Fibroblast of lung (primary cell): ENCODE measurements at regions not wholly inside any gene's neighbourhood (a gene's known extent, or its start where the extent isn't known, plus 50 kb on each side); places are given as distances from the start of the nearest gene placed in this dataset.
A peak's percentile ranks its signal among the peaks of the same experiment; 100 is the strongest.

ENCODE experiments used
- DNase-seq, 2 donors: peaks; one replicate each; pipeline versions ENCODE4 v3.0.0 to v3.0.0-alpha.2; 2010; ENCODE audit warnings: low read depth in 2 of 2
- H2AFZ ChIP-seq: 2 replicates; pipeline ENCODE4 v1.5.1; 2012; ENCODE audit warnings: low read length, control low read depth, inconsistent platforms
- H3K27ac ChIP-seq: 2 replicates; pipeline ENCODE4 v1.5.1; 2011; ENCODE audit warnings: low read length, control low read depth; ENCODE audit not compliant: insufficient read depth
- H3K27me3 ChIP-seq: 2 replicates; pipeline ENCODE4 v1.5.1; 2011; ENCODE audit warnings: mild to moderate bottlenecking, low read length; ENCODE audit not compliant: control insufficient read depth, insufficient read depth
- H3K36me3 ChIP-seq: 2 replicates; pipeline ENCODE4 v1.5.1; 2011; ENCODE audit warnings: low read length; ENCODE audit not compliant: control insufficient read depth, insufficient read depth
- H3K4me1 ChIP-seq: 2 replicates; pipeline ENCODE4 v1.5.1; 2011; ENCODE audit warnings: low read length; ENCODE audit not compliant: control insufficient read depth, insufficient read depth; ENCODE audit errors: extremely low read depth
- H3K4me2 ChIP-seq: 2 replicates; pipeline ENCODE4 v1.5.1; 2011; ENCODE audit warnings: low read length, control low read depth; ENCODE audit not compliant: insufficient read depth; ENCODE audit errors: extremely low read depth
- H3K4me3 ChIP-seq, 4 experiments: fragments of 200-600 bp in 1 of 4; sonication (generic) in 1 of 4; replicated peaks in 1 of 4; 2 replicates each; pipeline ENCODE4 v1.5.1; 2011 to 2016; ENCODE audit warnings: low read length in 4 of 4, low read depth in 3 of 4, mild to moderate bottlenecking in 3 of 4, control low read depth in 2 of 4, inconsistent platforms in 1 of 4, mixed read lengths in 1 of 4; ENCODE audit not compliant: insufficient read depth in 1 of 4; ENCODE audit errors: control extremely low read depth in 1 of 4
- H3K79me2 ChIP-seq: 2 replicates; pipeline ENCODE4 v1.5.1; 2012; ENCODE audit warnings: mild to moderate bottlenecking, low read length, inconsistent platforms; ENCODE audit not compliant: control insufficient read depth, insufficient read depth
- H3K9ac ChIP-seq: 2 replicates; pipeline ENCODE4 v1.5.1; 2011; ENCODE audit warnings: mild to moderate bottlenecking, low read length, control low read depth; ENCODE audit not compliant: insufficient read depth
- H3K9me3 ChIP-seq: 2 replicates; pipeline ENCODE4 v1.5.1; 2012; ENCODE audit warnings: low read depth, low read length; ENCODE audit not compliant: control insufficient read depth, insufficient read depth
- H4K20me1 ChIP-seq: 2 replicates; pipeline ENCODE4 v1.5.1; 2011; ENCODE audit warnings: low read length; ENCODE audit not compliant: control insufficient read depth, insufficient read depth; ENCODE audit errors: extremely low read depth
- CTCF ChIP-seq, 2 donors: IDR thresholded peaks in 1 of 2; conservative IDR thresholded peaks in 1 of 2; 1 replicate in 1 of 2; 2 replicates in 1 of 2; pipeline ENCODE4 v1.5.1; 2011 to 2012; ENCODE audit warnings: low read length in 2 of 2, control low read depth in 1 of 2, inconsistent platforms in 1 of 2, low read depth in 1 of 2, mild to moderate bottlenecking in 1 of 2
- EZH2 ChIP-seq: IDR thresholded peaks from 2 replicates; pipeline ENCODE4 v1.5.1; 2012; ENCODE audit warnings: low read length, control low read depth, mild to moderate bottlenecking; ENCODE audit errors: missing control alignments

DNA sequence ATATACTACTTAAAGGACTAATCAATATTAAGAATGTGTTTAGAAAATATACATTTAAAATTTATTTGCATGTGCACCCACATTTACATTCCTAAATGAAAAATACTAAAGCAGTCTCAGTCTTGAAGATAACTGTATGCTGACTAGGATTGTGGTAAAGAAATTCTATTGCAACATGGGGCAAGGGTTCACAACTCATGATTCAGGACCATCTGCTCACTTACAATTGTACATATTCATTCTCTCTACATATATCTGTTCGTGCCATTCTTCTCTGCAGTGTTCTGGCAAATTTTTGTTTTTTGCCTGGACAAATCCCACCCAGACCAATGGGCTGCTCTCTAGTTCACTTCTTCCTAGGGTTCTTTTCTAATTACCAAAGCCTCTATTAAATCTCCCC lies 417.2 kb upstream of the NOVA1 start:
- Histone ChIP-seq H3K27me3 (no peaks in the 10 kb centered on the region), H3K9me3 (no peaks in the 10 kb centered on the region), H3K9ac (no peak overlapping the region), H2AFZ (no peak overlapping the region), H3K36me3 (no peaks in the 10 kb centered on the region), H3K4me2 (no peak overlapping the region), H4K20me1 (no peaks in the 10 kb centered on the region), H3K27ac (no peak overlapping the region), H3K79me2 (no peaks in the 10 kb centered on the region), H3K4me1 (no peaks in the 10 kb centered on the region), H3K4me3 (no peak overlapping the region)
- DNase-seq: peak in 1 of 2 donors; percentile 1
- TF ChIP-seq EZH2 (no peak), CTCF (conservative IDR thresholded peaks at IDR 0.05 in 1 of 2, IDR thresholded peaks at IDR 0.05 in 1 of 2; ENCODE audit: low read depth in 1 of 2, low read length in 2 of 2) (no peak)

DNA sequence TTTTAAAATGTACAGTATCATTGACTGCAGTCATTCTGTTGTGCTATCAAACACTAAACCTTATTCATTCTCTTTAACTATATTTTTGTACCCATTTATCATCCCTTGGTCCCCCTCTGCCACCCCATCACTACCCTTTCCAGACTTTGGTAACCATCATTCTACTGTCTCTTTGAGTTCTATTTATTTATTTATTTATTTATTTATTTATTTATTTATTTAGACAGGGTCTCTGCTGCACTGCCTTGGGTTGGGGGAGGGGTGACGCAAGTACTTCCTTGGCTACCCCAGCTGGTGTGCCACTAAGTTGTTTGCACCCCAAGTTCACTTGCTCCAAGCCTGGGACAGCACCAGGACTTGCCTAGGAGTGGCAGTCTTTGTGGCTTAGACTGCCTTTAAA lies 427.8 kb upstream of the NOVA1 start:
- Histone ChIP-seq H3K27ac (no peak overlapping the region), H4K20me1 (no peaks in the 10 kb centered on the region), H3K36me3 (no peaks in the 10 kb centered on the region), H3K4me3 (no peak overlapping the region), H2AFZ (no peak overlapping the region), H3K27me3 (no peaks in the 10 kb centered on the region), H3K4me2 (no peak overlapping the region), H3K9me3 (no peaks in the 10 kb centered on the region), H3K79me2 (no peaks in the 10 kb centered on the region), H3K4me1 (no peaks in the 10 kb centered on the region), H3K9ac (no peak overlapping the region)
- no peak for TF ChIP-seq EZH2
- no peak for TF ChIP-seq CTCF (conservative IDR thresholded peaks at IDR 0.05 in 1 of 2, IDR thresholded peaks at IDR 0.05 in 1 of 2; ENCODE audit: low read depth in 1 of 2, low read length in 2 of 2)
- no peak for DNase-seq

- no peaks in the 10 kb centered on the region for H3K36me3 ChIP-seq
- no peak overlapping the region for H3K9ac ChIP-seq
- H3K27ac ChIP-seq: no peak overlapping the region
- no peak overlapping the region for H2AFZ ChIP-seq
- H3K27me3 ChIP-seq: no peaks in the 10 kb centered on the region
- H3K4me3 ChIP-seq: no peak overlapping the region
- no peaks in the 10 kb centered on the region for H3K9me3 ChIP-seq
- no peaks in the 10 kb centered on the region for H4K20me1 ChIP-seq
- no peak for DNase-seq
- H3K4me1 ChIP-seq: no peaks in the 10 kb centered on the region
- H3K4me2 ChIP-seq: no peak overlapping the region
- no peaks in the 10 kb centered on the region for H3K79me2 ChIP-seq
- TF ChIP-seq CTCF (conservative IDR thresholded peaks at IDR 0.05 in 1 of 2, IDR thresholded peaks at IDR 0.05 in 1 of 2; ENCODE audit: low read depth in 1 of 2, low read length in 2 of 2): no peak
- no peak for TF ChIP-seq EZH2
These were observed 428.3 kb upstream of the NOVA1 start for GRCh38 chr14:27026097-27026496.
